ENCODE measurements at regions not wholly inside any gene's neighbourhood (a gene's known extent, or its start where the extent isn't known, plus 50 kb on each side); places are given as distances from the start of the nearest gene placed in this dataset.

DNA sequence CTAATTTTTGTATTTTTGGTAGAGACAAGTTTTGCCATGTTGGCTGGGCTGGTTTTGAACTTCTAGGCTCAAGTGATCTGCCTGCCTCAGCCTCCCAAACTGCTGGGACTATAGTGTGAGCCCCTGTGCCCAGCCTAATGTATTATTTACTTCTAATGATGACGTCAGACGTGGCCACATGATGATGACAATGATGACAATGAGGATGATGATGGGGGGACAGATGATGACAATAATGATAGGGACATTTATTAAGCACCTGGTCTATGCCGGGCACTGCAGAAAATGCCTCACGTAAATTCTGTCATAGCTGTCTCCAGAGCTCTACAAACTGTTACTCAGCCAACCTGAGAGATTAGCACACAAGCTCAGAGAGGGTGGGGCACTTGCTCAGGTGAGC, 169.3 kb downstream of the SHANK2 start:
- no peak for DNase-seq
- intact Hi-C loops (cut with DNase I): loop anchor here (5.0 kb wide), 1 partner anchor 271 kb away; no protein-coding TSS in a partner anchor
- Histone ChIP-seq H3K27ac (no peak overlapping the region), H3K4me3 (no peak overlapping the region), H3K4me1 (no peaks in the 10 kb centered on the region), H3K36me3 (no peaks in the 10 kb centered on the region), H3K9ac (ENCODE audit: low read depth in 2 of 2, low read length in 2 of 2) (no peak overlapping the region), H3K9me3 (no peaks in the 10 kb centered on the region), H3K27me3 (no peaks in the 10 kb centered on the region)
- TF ChIP-seq, protein P1, sequence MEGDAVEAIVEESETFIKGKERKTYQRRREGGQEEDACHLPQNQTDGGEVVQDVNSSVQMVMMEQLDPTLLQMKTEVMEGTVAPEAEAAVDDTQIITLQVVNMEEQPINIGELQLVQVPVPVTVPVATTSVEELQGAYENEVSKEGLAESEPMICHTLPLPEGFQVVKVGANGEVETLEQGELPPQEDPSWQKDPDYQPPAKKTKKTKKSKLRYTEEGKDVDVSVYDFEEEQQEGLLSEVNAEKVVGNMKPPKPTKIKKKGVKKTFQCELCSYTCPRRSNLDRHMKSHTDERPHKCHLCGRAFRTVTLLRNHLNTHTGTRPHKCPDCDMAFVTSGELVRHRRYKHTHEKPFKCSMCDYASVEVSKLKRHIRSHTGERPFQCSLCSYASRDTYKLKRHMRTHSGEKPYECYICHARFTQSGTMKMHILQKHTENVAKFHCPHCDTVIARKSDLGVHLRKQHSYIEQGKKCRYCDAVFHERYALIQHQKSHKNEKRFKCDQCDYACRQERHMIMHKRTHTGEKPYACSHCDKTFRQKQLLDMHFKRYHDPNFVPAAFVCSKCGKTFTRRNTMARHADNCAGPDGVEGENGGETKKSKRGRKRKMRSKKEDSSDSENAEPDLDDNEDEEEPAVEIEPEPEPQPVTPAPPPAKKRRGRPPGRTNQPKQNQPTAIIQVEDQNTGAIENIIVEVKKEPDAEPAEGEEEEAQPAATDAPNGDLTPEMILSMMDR (IDR thresholded peaks at IDR 0.05): no peak

DNA sequence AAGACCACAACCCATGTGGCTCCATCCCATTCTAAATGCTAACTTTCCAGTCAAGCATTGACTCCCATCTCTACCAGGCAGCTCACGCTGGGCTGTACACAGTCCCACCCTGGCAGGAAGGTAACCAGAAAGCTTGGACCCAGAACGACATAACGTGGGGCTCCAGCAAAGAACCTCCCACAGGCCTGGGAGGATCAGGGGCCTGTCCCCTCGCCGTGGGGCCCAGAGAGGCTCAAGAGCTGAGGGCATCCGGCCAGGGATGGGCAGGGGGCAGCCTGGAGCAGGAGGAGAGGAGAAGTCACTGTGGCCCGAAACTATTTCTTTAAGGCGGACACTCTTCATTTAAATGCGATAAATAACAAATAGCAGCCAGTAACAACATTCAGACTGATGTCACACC, 169.9 kb downstream of the SHANK2 start:
- H3K36me3 ChIP-seq: no peaks in the 10 kb centered on the region
- intact Hi-C loops (cut with DNase I): loop anchor here (5.0 kb wide), 1 partner anchor 270 kb away; no protein-coding TSS in a partner anchor
- no peaks in the 10 kb centered on the region for H3K9me3 ChIP-seq
- H3K4me1 ChIP-seq: no peaks in the 10 kb centered on the region
- no peak overlapping the region for H3K9ac ChIP-seq (ENCODE audit: low read depth in 2 of 2, low read length in 2 of 2)
- no peak for DNase-seq
- no peak overlapping the region for H3K27ac ChIP-seq
- TF ChIP-seq, protein P1 (IDR thresholded peaks at IDR 0.05): no peak
- H3K4me3 ChIP-seq: no peak overlapping the region
- H3K27me3 ChIP-seq: no peaks in the 10 kb centered on the region

GRCh38 chr11:71081704-71082230, 170.6 kb downstream of the SHANK2 start:
- intact Hi-C loops (cut with DNase I): loop anchor here (5.0 kb wide), 1 partner anchor 269 kb away; no protein-coding TSS in a partner anchor
- Histone ChIP-seq H3K36me3 (no peaks in the 10 kb centered on the region), H3K27ac (no peak overlapping the region), H3K27me3 (no peaks in the 10 kb centered on the region), H3K4me3 (no peak overlapping the region), H3K4me1 (no peaks in the 10 kb centered on the region), H3K9me3 (no peaks in the 10 kb centered on the region), H3K9ac (ENCODE audit: low read depth in 2 of 2, low read length in 2 of 2) (no peak overlapping the region)
- TF ChIP-seq, protein P1 (IDR thresholded peaks at IDR 0.05): no peak
- DNase-seq: no peak

- Histone ChIP-seq H3K27ac (no peak overlapping the region), H3K36me3 (no peaks in the 10 kb centered on the region), H3K4me1 (no peaks in the 10 kb centered on the region), H3K9me3 (no peaks in the 10 kb centered on the region), H3K9ac (ENCODE audit: low read depth in 2 of 2, low read length in 2 of 2) (no peak overlapping the region), H3K4me3 (no peak overlapping the region), H3K27me3 (no peaks in the 10 kb centered on the region)
- TF ChIP-seq, protein P1 (IDR thresholded peaks at IDR 0.05): peak; percentile 43
- peak; percentile 81 for DNase-seq
- intact Hi-C loops (cut with DNase I): loop anchor here (5.0 kb wide), 1 partner anchor 268 kb away; no protein-coding TSS in a partner anchor
Measured at GRCh38 chr11:71080239-71081097, 171.9 kb downstream of the SHANK2 start.

DNA sequence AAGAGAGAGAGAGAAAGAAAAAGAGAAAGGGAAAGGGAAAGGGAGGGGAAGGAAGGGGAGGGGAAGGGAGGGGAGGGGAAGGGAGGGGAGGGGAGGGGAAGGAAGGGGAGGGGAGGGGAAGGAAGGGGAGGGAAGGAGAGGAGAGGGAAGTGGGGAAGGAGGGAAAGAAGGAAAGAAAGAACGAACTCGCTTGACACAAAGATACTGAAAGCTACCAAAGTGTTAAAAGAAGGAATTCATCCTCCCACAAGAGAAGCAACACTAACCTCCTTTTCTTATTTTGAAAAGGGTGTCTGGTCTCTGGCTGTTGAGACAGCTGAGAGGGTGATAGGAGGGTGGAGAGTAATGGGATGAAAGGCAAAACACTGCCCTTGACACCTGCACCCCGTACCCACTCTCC, 172.6 kb downstream of the SHANK2 start:
- intact Hi-C loops (cut with DNase I): loop anchor here (5.0 kb wide), 1 partner anchor 267 kb away; no protein-coding TSS in a partner anchor
- no peak for DNase-seq
- Histone ChIP-seq H3K9me3 (no peaks in the 10 kb centered on the region), H3K36me3 (no peaks in the 10 kb centered on the region), H3K9ac (ENCODE audit: low read depth in 2 of 2, low read length in 2 of 2) (no peak overlapping the region), H3K27me3 (no peaks in the 10 kb centered on the region), H3K4me1 (no peaks in the 10 kb centered on the region), H3K4me3 (no peak overlapping the region), H3K27ac (no peak overlapping the region)
- TF ChIP-seq, protein P1 (IDR thresholded peaks at IDR 0.05): no peak

All from colonic mucosa (tissue), 4 donors.